Panc1 (cell line): ENCODE measurements at regions not wholly inside any gene's neighbourhood (a gene's known extent, or its start where the extent isn't known, plus 50 kb on each side); places are given as distances from the start of the nearest gene placed in this dataset.

Experiments used
- ATAC-seq: fragments of 200-7000 bp; cut with Tn5 transposase; 2 replicates; pipeline ENCODE4 v1.9.1; 2020; ENCODE audit warnings: mild to moderate bottlenecking, moderate library complexity
- BruUV-seq: library from RNA; stranded (reverse); fragments of 400-500 nt; replicated peaks from 2 replicates; lab custom pipeline; 2021; lab: Mats Ljungman, UMichigan
- CTCF ChIA-PET: fragments of 300-600 bp; sonication (Branson Sonifier 250); formaldehyde crosslinking; loops from one replicate; lab custom pipeline; 2022; ENCODE audit warnings: antibody characterized with exemption; lab: Charles Lee
- POLR2A ChIA-PET: fragments of 300-600 bp; sonication (Branson Sonifier 250); formaldehyde crosslinking; loops from one replicate; lab custom pipeline; 2022; ENCODE audit warnings: antibody characterized with exemption; lab: Charles Lee
- DNase-seq: peaks from one replicate; pipeline ENCODE4 v3.0.0-alpha.2; 2010; ENCODE audit warnings: low read depth, low spot score
- H3K27ac ChIP-seq: 2 replicates; pipeline ENCODE4 v1.5.1; 2011; ENCODE audit warnings: mild to moderate bottlenecking, low read length, inconsistent platforms
- H3K27me3 ChIP-seq: fragments of 200-500 bp; sonication (Bioruptor generic); 2 replicates; pipeline ENCODE4 v1.6.0; 2014; ENCODE audit warnings: low read length, inconsistent platforms; ENCODE audit not compliant: control insufficient read depth, insufficient read depth
- H3K36me3 ChIP-seq: fragments of 200-500 bp; sonication (Bioruptor generic); 2 replicates; pipeline ENCODE4 v1.5.1; 2014; ENCODE audit warnings: inconsistent platforms, mild to moderate bottlenecking, low read length, moderate library complexity; ENCODE audit not compliant: control insufficient read depth, insufficient read depth
- H3K4me1 ChIP-seq: 2 replicates; pipeline ENCODE4 v1.5.1; 2011; ENCODE audit warnings: inconsistent platforms, mild to moderate bottlenecking, low read length, moderate library complexity; ENCODE audit not compliant: control insufficient read depth, insufficient read depth
- H3K4me3 ChIP-seq, 2 experiments: 2 replicates each; pipeline ENCODE4 v1.5.1; 2011 to 2012; ENCODE audit warnings: low read depth in 2 of 2, low read length in 2 of 2, mild to moderate bottlenecking in 2 of 2, inconsistent platforms in 1 of 2, moderate library complexity in 1 of 2
- H3K9me3 ChIP-seq: fragments of 200-500 bp; sonication (Bioruptor generic); 2 replicates; pipeline ENCODE4 v1.5.1; 2014; ENCODE audit warnings: low read depth, mild to moderate bottlenecking, inconsistent platforms, low read length, moderate library complexity; ENCODE audit not compliant: control insufficient read depth, insufficient read depth
- POLR2AphosphoS5 ChIP-seq: IDR thresholded peaks from 2 replicates; pipeline ENCODE4 v1.6.1; 2012; ENCODE audit warnings: mild to moderate bottlenecking, low read depth, low read length, moderate library complexity
- SIN3A ChIP-seq: IDR thresholded peaks from 2 replicates; pipeline ENCODE4 v1.6.1; 2012; ENCODE audit warnings: low read depth, mild to moderate bottlenecking, low read length, moderate library complexity, borderline replicate concordance; ENCODE audit not compliant: insufficient read depth
- TCF7L2 ChIP-seq: IDR thresholded peaks from 2 replicates; pipeline ENCODE4 v1.6.1; 2011; ENCODE audit warnings: mild to moderate bottlenecking, low read depth, low read length, inconsistent platforms
- in situ Hi-C: cut with HindIII; loops from 2 replicates; pipeline ENCODE4 v1.10.0; 2016; ENCODE audit warnings: low sequenced_read_pairs, low pct_unique_long_range_greater_than_20kb
- intact Hi-C: fragments of 100-400 bp; cut with micrococcal nuclease; formaldehyde crosslinking; loops from one replicate; pipeline ENCODE4 v1.10.0; 2022; ENCODE audit not compliant: unreplicated experiment
- TF ChIP-seq, protein P1 (sequence below), 2 experiments: IDR thresholded peaks; 2 replicates each; pipeline ENCODE4 v1.6.1; 2011 to 2012; ENCODE audit warnings: low read depth in 2 of 2, control low read depth in 1 of 2, low read length in 1 of 2, mild to moderate bottlenecking in 1 of 2, moderate library complexity in 1 of 2; ENCODE audit not compliant: insufficient read depth in 1 of 2
- TF ChIP-seq, protein P2 (sequence below): fragments of 450-650 bp; IDR thresholded peaks from 2 replicates; pipeline ENCODE4 v1.5.1; 2017; ENCODE audit warnings: mild to moderate bottlenecking

GRCh38 chr10:2858452-2858851 lies 208.9 kb upstream of the PFKP start:
- intact Hi-C loops, result no loop called here
- in situ Hi-C loops, result no loop called here
- no peaks in the 10 kb centered on the region for H3K36me3 ChIP-seq
- H3K4me1 ChIP-seq, result no peaks in the 10 kb centered on the region
- ATAC-seq, result no peak
- POLR2A ChIA-PET, result no interaction called here
- no TSS peak for BruUV-seq
- H3K27me3 ChIP-seq, result peaks cover 2% of the 10 kb centered on the region; the same call in 1 of the 2 replicates
- CTCF ChIA-PET, result no interaction called here
- TF ChIP-seq SIN3A (no peak), TCF7L2 (no peak), POLR2AphosphoS5 (no peak)
- TF ChIP-seq, protein P1, sequence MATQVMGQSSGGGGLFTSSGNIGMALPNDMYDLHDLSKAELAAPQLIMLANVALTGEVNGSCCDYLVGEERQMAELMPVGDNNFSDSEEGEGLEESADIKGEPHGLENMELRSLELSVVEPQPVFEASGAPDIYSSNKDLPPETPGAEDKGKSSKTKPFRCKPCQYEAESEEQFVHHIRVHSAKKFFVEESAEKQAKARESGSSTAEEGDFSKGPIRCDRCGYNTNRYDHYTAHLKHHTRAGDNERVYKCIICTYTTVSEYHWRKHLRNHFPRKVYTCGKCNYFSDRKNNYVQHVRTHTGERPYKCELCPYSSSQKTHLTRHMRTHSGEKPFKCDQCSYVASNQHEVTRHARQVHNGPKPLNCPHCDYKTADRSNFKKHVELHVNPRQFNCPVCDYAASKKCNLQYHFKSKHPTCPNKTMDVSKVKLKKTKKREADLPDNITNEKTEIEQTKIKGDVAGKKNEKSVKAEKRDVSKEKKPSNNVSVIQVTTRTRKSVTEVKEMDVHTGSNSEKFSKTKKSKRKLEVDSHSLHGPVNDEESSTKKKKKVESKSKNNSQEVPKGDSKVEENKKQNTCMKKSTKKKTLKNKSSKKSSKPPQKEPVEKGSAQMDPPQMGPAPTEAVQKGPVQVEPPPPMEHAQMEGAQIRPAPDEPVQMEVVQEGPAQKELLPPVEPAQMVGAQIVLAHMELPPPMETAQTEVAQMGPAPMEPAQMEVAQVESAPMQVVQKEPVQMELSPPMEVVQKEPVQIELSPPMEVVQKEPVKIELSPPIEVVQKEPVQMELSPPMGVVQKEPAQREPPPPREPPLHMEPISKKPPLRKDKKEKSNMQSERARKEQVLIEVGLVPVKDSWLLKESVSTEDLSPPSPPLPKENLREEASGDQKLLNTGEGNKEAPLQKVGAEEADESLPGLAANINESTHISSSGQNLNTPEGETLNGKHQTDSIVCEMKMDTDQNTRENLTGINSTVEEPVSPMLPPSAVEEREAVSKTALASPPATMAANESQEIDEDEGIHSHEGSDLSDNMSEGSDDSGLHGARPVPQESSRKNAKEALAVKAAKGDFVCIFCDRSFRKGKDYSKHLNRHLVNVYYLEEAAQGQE (IDR thresholded peaks at IDR 0.05; ENCODE audit: insufficient read depth in 1 of 2, low read depth in 2 of 2, low read length in 1 of 2), result no peak
- TF ChIP-seq, protein P2, sequence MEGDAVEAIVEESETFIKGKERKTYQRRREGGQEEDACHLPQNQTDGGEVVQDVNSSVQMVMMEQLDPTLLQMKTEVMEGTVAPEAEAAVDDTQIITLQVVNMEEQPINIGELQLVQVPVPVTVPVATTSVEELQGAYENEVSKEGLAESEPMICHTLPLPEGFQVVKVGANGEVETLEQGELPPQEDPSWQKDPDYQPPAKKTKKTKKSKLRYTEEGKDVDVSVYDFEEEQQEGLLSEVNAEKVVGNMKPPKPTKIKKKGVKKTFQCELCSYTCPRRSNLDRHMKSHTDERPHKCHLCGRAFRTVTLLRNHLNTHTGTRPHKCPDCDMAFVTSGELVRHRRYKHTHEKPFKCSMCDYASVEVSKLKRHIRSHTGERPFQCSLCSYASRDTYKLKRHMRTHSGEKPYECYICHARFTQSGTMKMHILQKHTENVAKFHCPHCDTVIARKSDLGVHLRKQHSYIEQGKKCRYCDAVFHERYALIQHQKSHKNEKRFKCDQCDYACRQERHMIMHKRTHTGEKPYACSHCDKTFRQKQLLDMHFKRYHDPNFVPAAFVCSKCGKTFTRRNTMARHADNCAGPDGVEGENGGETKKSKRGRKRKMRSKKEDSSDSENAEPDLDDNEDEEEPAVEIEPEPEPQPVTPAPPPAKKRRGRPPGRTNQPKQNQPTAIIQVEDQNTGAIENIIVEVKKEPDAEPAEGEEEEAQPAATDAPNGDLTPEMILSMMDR, result no peak
- no peak for DNase-seq
- H3K4me3 ChIP-seq, result no peak overlapping the region
- no peak overlapping the region for H3K27ac ChIP-seq
- H3K9me3 ChIP-seq, result no peaks in the 10 kb centered on the region

DNA sequence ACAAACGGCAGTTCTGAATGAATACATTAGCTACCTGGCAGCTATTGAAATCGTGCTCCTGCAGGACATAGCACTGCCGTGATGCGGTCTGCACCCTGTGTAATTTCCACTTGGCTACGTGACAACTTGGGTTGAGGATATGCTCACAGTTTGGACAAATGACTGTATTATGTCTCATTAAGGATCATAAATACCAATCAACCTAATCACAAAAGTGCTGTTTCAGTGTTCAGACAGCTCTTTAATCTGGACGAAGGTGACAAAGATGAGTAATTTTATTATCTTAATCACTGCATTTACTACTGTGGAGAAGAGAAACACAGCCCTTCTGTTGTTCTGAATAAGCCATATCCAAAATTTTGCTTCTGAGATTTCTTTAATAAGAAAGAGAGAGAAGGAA lies 210.8 kb upstream of the PFKP start:
- peaks cover 2% of the 10 kb centered on the region; the same call in 1 of the 2 replicates for H3K27me3 ChIP-seq
- ChIA-PET CTCF (no interaction called here), POLR2A (no interaction called here)
- ATAC-seq, result no peak
- no TSS peak for BruUV-seq
- intact Hi-C loops, result no loop called here
- TF ChIP-seq, protein P1 (IDR thresholded peaks at IDR 0.05; ENCODE audit: insufficient read depth in 1 of 2, low read depth in 2 of 2, low read length in 1 of 2), result no peak
- TF ChIP-seq SIN3A (no peak), POLR2AphosphoS5 (no peak), TCF7L2 (no peak)
- TF ChIP-seq, protein P2, result no peak
- no peak overlapping the region for H3K4me3 ChIP-seq
- no peaks in the 10 kb centered on the region for H3K36me3 ChIP-seq
- in situ Hi-C loops, result no loop called here
- H3K27ac ChIP-seq, result no peak overlapping the region
- H3K4me1 ChIP-seq, result no peaks in the 10 kb centered on the region
- no peak for DNase-seq
- H3K9me3 ChIP-seq, result no peaks in the 10 kb centered on the region
